Midbrain (tissue), 1 donor: ENCODE measurements at regions not wholly inside any gene's neighbourhood (a gene's known extent, or its start where the extent isn't known, plus 50 kb on each side); places are given as distances from the start of the nearest gene placed in this dataset.
A peak's percentile ranks its signal among the peaks of the same experiment; 100 is the strongest.

Source experiments
- DNase-seq: peaks from one replicate; lab custom pipeline; 2025; lab: John Stamatoyannopoulos, UW

- DNase-seq = no peak
Observed at GRCh38 chr6:14431385-14432330, 314.1 kb downstream of the CD83 start.

- DNase-seq = no peak
Observed at GRCh38 chr6:14434916-14435690, 317.5 kb downstream of the CD83 start.

GRCh38 chr6:14436592-14437132 is 319.1 kb downstream of the CD83 start:
- DNase-seq = no peak

GRCh38 chr6:14439419-14439818 is 321.8 kb downstream of the CD83 start:
- DNase-seq = no peak

GRCh38 chr6:14440215-14440910 is 322.8 kb downstream of the CD83 start:
- no peak for DNase-seq

- peak; percentile 25 for DNase-seq
Observed at GRCh38 chr6:14440940-14441781, 323.6 kb downstream of the CD83 start.

- DNase-seq = no peak
Observed at GRCh38 chr6:14442242-14442641, 324.7 kb downstream of the CD83 start.

- no peak for DNase-seq
Observed at GRCh38 chr6:14443629-14444268, 326.2 kb downstream of the CD83 start.

GRCh38 chr6:14444295-14444972 is 326.9 kb downstream of the CD83 start:
- no peak for DNase-seq

- no peak for DNase-seq
Observed at GRCh38 chr6:14447240-14447639, 329.7 kb downstream of the CD83 start.

- no peak for DNase-seq
Observed at GRCh38 chr6:14448246-14448645, 330.7 kb downstream of the CD83 start.

- peak; percentile 27 for DNase-seq
Observed at GRCh38 chr6:14450133-14450504, 332.5 kb downstream of the CD83 start.

GRCh38 chr6:14450578-14450977 is 333.0 kb downstream of the CD83 start:
- DNase-seq = no peak

GRCh38 chr6:14451594-14452374 is 334.2 kb downstream of the CD83 start:
- no peak for DNase-seq

GRCh38 chr6:14452567-14453527 is 335.3 kb downstream of the CD83 start:
- DNase-seq = no peak

GRCh38 chr6:14453712-14454472 is 336.3 kb downstream of the CD83 start:
- no peak for DNase-seq

GRCh38 chr6:14454473-14454775 is 336.9 kb downstream of the CD83 start:
- DNase-seq = no peak

GRCh38 chr6:14455427-14455826 is 337.9 kb downstream of the CD83 start:
- DNase-seq = no peak
